ENCODE measurements at regions not wholly inside any gene's neighbourhood (a gene's known extent, or its start where the extent isn't known, plus 50 kb on each side); places are given as distances from the start of the nearest gene placed in this dataset.

- TF ChIP-seq CTCF (IDR thresholded peaks at IDR 0.05; ENCODE audit: extremely low read depth in 1 of 2, insufficient read depth in 1 of 2, low read depth in 1 of 2, low read length in 2 of 2): no peak
- no peak for TF ChIP-seq GATA2 (IDR thresholded peaks at IDR 0.05; ENCODE audit: insufficient read depth, insufficient read length, low read depth, low read length)
Observed at GRCh38 chr4:102428122-102428521, 73.0 kb upstream of the NFKB1 start.
